ENCODE measurements at regions not wholly inside any gene's neighbourhood (a gene's known extent, or its start where the extent isn't known, plus 50 kb on each side); places are given as distances from the start of the nearest gene placed in this dataset.
"Not testable (repeated sequence)": the region's sequence is repeated elsewhere in the genome, so short reads cannot be mapped to it uniquely, and the experiment has no call there.

DNA sequence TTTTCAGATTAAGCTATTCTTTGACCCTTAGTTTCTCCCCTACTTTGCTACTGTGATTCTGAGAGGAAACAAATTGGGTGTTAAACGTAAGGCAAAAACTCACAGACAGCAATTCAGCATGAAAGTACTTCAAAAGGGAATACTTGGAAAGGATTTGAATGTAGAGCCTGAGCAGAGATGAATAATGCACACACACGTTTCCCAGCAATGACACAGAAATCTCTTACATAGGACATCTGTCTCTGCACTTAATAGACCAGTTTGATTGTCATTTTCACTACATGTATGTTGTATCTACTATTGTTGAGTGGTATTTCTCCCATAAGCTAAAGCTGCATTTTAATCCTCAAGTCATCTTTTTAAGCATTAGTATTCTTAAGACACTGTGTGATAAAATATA is 166.1 kb upstream of the TEX13C start:
- ATAC-seq (ENCODE audit: low read depth in 2 of 2) (no peak), DNase-seq (no peak)
- H3K36me3 Mint-ChIP-seq: no peaks in the 10 kb centered on the region
- no peak overlapping the region for H3K27ac Mint-ChIP-seq
- H3K27me3 Mint-ChIP-seq: no peaks in the 10 kb centered on the region
- H3K4me1 Mint-ChIP-seq: no peaks in the 10 kb centered on the region
- peaks cover 0 to 5% (median 0%) of the 10 kb centered on the region in 7 donors for H3K9me3 Mint-ChIP-seq
- no peak overlapping the region for H3K4me3 Mint-ChIP-seq

GRCh38 chrX:125154288-125155257 is 165.1 kb upstream of the TEX13C start:
- not testable (repeated sequence) for H3K36me3 Mint-ChIP-seq; H3K4me1 Mint-ChIP-seq; H3K4me3 Mint-ChIP-seq; H3K9me3 Mint-ChIP-seq; H3K27me3 Mint-ChIP-seq; DNase-seq; ATAC-seq (ENCODE audit: low read depth in 2 of 2); H3K27ac Mint-ChIP-seq

GRCh38 chrX:125155296-125156033 is 164.2 kb upstream of the TEX13C start:
- not testable (repeated sequence) for H3K27me3 Mint-ChIP-seq; H3K27ac Mint-ChIP-seq; H3K36me3 Mint-ChIP-seq; ATAC-seq (ENCODE audit: low read depth in 2 of 2); H3K4me3 Mint-ChIP-seq; H3K4me1 Mint-ChIP-seq; H3K9me3 Mint-ChIP-seq; DNase-seq

DNA sequence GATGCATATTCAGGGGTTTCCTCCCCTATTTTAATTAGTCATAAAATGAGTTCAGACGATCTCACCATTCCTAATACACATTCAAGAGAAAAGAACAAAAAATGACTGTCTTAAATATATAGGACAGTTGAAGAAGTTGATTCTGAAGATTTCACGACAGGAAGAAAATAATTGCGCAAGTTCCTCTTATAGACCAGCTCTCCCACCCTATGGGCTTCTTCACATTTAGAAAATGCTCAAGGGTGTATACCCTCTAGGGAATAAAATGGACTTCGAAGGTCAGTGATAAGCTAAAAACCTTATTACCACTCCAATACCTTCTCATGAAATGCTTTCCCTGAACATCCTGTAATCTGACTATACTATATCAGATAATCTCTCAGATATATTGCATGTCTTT is 149.2 kb upstream of the TEX13C start:
- H3K4me3 Mint-ChIP-seq: no peak overlapping the region
- H3K36me3 Mint-ChIP-seq: no peaks in the 10 kb centered on the region
- H3K27ac Mint-ChIP-seq: no peak overlapping the region
- ATAC-seq (ENCODE audit: low read depth in 2 of 2): no peak
- peaks cover 0 to 5% (median 0%) of the 10 kb centered on the region in 7 donors for H3K9me3 Mint-ChIP-seq
- no peaks in the 10 kb centered on the region for H3K4me1 Mint-ChIP-seq
- no peaks in the 10 kb centered on the region for H3K27me3 Mint-ChIP-seq
- DNase-seq: no peak

GRCh38 chrX:125172531-125172930 is 147.1 kb upstream of the TEX13C start:
- no peak for ATAC-seq (ENCODE audit: low read depth in 2 of 2)
- no peaks in the 10 kb centered on the region for H3K27me3 Mint-ChIP-seq
- H3K9me3 Mint-ChIP-seq: peaks cover 0 to 5% (median 0%) of the 10 kb centered on the region in 7 donors
- no peak overlapping the region for H3K27ac Mint-ChIP-seq
- H3K36me3 Mint-ChIP-seq: no peaks in the 10 kb centered on the region
- H3K4me3 Mint-ChIP-seq: no peak overlapping the region
- H3K4me1 Mint-ChIP-seq: no peaks in the 10 kb centered on the region
- DNase-seq: no peak

DNA sequence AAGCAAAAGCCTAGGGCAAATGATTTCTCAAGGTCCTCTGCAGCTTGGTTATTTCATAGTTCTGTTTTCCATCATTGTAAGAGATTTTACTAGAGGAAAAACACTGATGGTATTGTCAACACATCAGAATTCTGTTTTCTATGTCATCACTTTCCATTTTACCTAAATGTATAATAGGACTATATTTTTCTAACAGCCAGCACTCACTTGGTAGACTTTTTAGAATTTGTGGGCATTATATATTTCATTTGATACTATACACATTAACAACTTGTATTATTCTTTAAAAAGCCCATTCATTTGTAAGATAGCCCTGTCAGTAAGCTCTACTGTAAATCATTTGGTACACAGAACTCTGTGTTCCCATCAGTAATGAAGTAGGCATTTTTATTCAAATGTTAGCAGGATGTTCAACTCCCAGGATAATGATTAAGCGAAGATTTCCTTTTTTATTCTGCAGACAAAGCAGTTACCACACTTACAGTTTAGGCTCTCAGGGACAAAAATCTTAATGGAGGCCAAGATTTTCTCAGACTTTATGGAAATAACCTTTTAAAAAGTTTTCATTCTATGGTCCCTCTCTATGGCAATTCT is 143.6 kb upstream of the TEX13C start:
- Mint-ChIP-seq H3K4me1 (no peaks in the 10 kb centered on the region), H3K36me3 (no peaks in the 10 kb centered on the region), H3K4me3 (no peak overlapping the region), H3K27ac (no peak overlapping the region), H3K27me3 (no peaks in the 10 kb centered on the region), H3K9me3 (peaks cover 0 to 9% (median 0%) of the 10 kb centered on the region in 7 donors)
- ATAC-seq (ENCODE audit: low read depth in 2 of 2): no peak
- no peak for DNase-seq

GRCh38 chrX:125193921-125194320 is 125.8 kb upstream of the TEX13C start:
- H3K4me1 Mint-ChIP-seq: no peaks in the 10 kb centered on the region
- no peak overlapping the region for H3K4me3 Mint-ChIP-seq
- H3K27ac Mint-ChIP-seq: peak overlapping the region in 1 of 6 donors; percentile 28
- H3K36me3 Mint-ChIP-seq: no peaks in the 10 kb centered on the region
- no peak for ATAC-seq (ENCODE audit: low read depth in 2 of 2)
- H3K9me3 Mint-ChIP-seq: peaks cover 0 to 5% (median 0%) of the 10 kb centered on the region in 7 donors
- H3K27me3 Mint-ChIP-seq: no peaks in the 10 kb centered on the region
- no peak for DNase-seq

- no peak overlapping the region for H3K27ac Mint-ChIP-seq
- no peaks in the 10 kb centered on the region for H3K4me1 Mint-ChIP-seq
- H3K36me3 Mint-ChIP-seq: no peaks in the 10 kb centered on the region
- no peak for DNase-seq
- no peak for ATAC-seq (ENCODE audit: low read depth in 2 of 2)
- H3K4me3 Mint-ChIP-seq: no peak overlapping the region
- peaks cover 3 to 18% (median 8%) of the 10 kb centered on the region in 3 donors for H3K27me3 Mint-ChIP-seq
- peaks cover 0 to 5% (median 0%) of the 10 kb centered on the region in 7 donors for H3K9me3 Mint-ChIP-seq
Observed at GRCh38 chrX:125198546-125198945, 121.1 kb upstream of the TEX13C start.

GRCh38 chrX:125202591-125203248 is 117.0 kb upstream of the TEX13C start:
- ATAC-seq (ENCODE audit: low read depth in 2 of 2): no peak
- DNase-seq: no peak
- no peaks in the 10 kb centered on the region for H3K36me3 Mint-ChIP-seq
- peaks cover 0 to 5% (median 0%) of the 10 kb centered on the region in 3 donors for H3K4me1 Mint-ChIP-seq
- H3K27ac Mint-ChIP-seq: no peak overlapping the region
- peaks cover 0 to 5% (median 0%) of the 10 kb centered on the region in 7 donors for H3K9me3 Mint-ChIP-seq
- H3K27me3 Mint-ChIP-seq: peaks cover 11 to 44% (median 34%) of the 10 kb centered on the region in 3 donors
- peak overlapping the region in 2 of 8 donors; percentile 20 to 61 for H3K4me3 Mint-ChIP-seq

DNA sequence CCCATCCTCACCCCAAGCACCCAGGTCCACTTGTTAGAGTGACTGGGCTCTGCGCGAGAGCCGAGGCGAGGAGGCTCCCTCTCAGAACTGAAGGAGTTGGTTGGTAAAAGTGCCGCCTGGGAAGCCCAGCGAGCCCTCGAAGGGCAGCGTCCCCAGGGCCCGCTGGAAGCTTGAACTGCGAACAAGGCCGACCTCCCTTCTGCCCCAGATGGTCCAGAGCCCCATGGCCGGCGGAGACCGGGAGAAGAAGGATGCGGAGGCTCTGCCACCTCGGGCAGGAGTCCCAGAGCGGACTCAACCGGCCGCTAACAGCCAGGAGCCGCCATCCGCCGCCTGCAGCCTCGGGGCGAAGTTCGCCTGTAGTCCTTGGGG is 116.3 kb upstream of the TEX13C start:
- Mint-ChIP-seq H3K9me3 (peaks cover 0 to 5% (median 0%) of the 10 kb centered on the region in 7 donors), H3K27ac (no peak overlapping the region), H3K4me3 (peak overlapping the region in 1 of 8 donors; percentile 47), H3K27me3 (peaks cover 11 to 44% (median 34%) of the 10 kb centered on the region in 3 donors), H3K36me3 (no peaks in the 10 kb centered on the region), H3K4me1 (peaks cover 0 to 5% (median 0%) of the 10 kb centered on the region in 3 donors)
- no peak for DNase-seq
- ATAC-seq (ENCODE audit: low read depth in 2 of 2): no peak

GRCh38 chrX:125203737-125204578 is 115.7 kb upstream of the TEX13C start:
- H3K4me1 Mint-ChIP-seq: peaks cover 0 to 5% (median 0%) of the 10 kb centered on the region in 3 donors
- peak overlapping the region in 1 of 6 donors; percentile 64 for H3K27ac Mint-ChIP-seq
- ATAC-seq (ENCODE audit: low read depth in 2 of 2): no peak
- peaks cover 0 to 5% (median 0%) of the 10 kb centered on the region in 7 donors for H3K9me3 Mint-ChIP-seq
- H3K27me3 Mint-ChIP-seq: peaks cover 11 to 44% (median 34%) of the 10 kb centered on the region in 3 donors
- DNase-seq: no peak
- no peaks in the 10 kb centered on the region for H3K36me3 Mint-ChIP-seq
- H3K4me3 Mint-ChIP-seq: peak overlapping the region in 1 of 8 donors; percentile 28

DNA sequence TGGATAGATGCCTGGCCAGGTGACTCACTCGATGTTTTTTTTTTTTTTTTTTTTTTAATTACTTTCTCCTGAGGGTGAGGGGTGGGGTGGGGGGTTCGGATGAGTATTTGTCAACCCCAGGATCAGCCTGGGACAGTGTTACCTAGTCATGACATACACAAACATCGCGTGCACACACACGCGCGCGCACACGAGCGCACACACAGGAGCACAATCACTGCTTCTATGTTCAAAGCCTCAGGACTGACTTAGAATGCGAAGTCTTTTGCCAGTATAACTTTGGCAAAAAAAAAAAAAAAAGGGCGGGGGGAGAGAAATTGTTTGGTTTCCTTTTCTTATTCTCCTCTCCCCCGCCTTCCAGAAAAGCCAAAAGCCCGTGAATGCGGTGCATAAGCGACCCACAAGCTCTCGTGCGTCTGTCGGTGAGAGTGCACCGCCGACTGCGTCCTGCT is 115.0 kb upstream of the TEX13C start:
- H3K27ac Mint-ChIP-seq: no peak overlapping the region

More for the DNA sequence above, 115.0 kb upstream of the TEX13C start:
- H3K4me3 Mint-ChIP-seq: peak overlapping the region in 2 of 8 donors; percentile 28 to 66
- H3K36me3 Mint-ChIP-seq: no peaks in the 10 kb centered on the region
- ATAC-seq (ENCODE audit: low read depth in 2 of 2) (no peak), DNase-seq (no peak)
- H3K4me1 Mint-ChIP-seq: peaks cover 0 to 5% (median 0%) of the 10 kb centered on the region in 3 donors
- peaks cover 0 to 5% (median 0%) of the 10 kb centered on the region in 7 donors for H3K9me3 Mint-ChIP-seq
- peaks cover 11 to 44% (median 34%) of the 10 kb centered on the region in 3 donors for H3K27me3 Mint-ChIP-seq

Data from naive B cell (primary cell).